GM18498 (cell line): ENCODE measurements at regions not wholly inside any gene's neighbourhood (a gene's known extent, or its start where the extent isn't known, plus 50 kb on each side); places are given as distances from the start of the nearest gene placed in this dataset.
"Not testable (repeated sequence)": the region's sequence is repeated elsewhere in the genome, so short reads cannot be mapped to it uniquely, and the experiment has no call there.

Source experiments
- ATAC-seq: cut with Tn5 transposase; IDR thresholded peaks from one replicate; pipeline ENCODE4 v1.9.1; 2021; ENCODE audit warnings: mild to moderate bottlenecking, moderate library complexity; ENCODE audit not compliant: unreplicated experiment

GRCh38 chr13:86920961-86921360 lies 750.2 kb upstream of the SLITRK5 start:
- no peak for ATAC-seq

GRCh38 chr13:86922936-86923335 lies 748.2 kb upstream of the SLITRK5 start:
- no peak for ATAC-seq

GRCh38 chr13:86926916-86927315 lies 744.3 kb upstream of the SLITRK5 start:
- ATAC-seq, result not testable (repeated sequence)

- no peak for ATAC-seq
Measured at GRCh38 chr13:86932776-86933334, 738.3 kb upstream of the SLITRK5 start.

GRCh38 chr13:86933676-86934075 lies 737.5 kb upstream of the SLITRK5 start:
- ATAC-seq, result no peak

GRCh38 chr13:86937316-86937715 lies 733.9 kb upstream of the SLITRK5 start:
- no peak for ATAC-seq

GRCh38 chr13:86945584-86945983 lies 725.6 kb upstream of the SLITRK5 start:
- ATAC-seq, result no peak

GRCh38 chr13:86946734-86947133 lies 724.4 kb upstream of the SLITRK5 start:
- no peak for ATAC-seq

GRCh38 chr13:86954341-86954740 lies 716.8 kb upstream of the SLITRK5 start:
- ATAC-seq, result no peak

- no peak for ATAC-seq
Measured at GRCh38 chr13:86960876-86961275, 710.3 kb upstream of the SLITRK5 start.

- ATAC-seq, result no peak
Measured at GRCh38 chr13:86974251-86974994, 696.7 kb upstream of the SLITRK5 start.

GRCh38 chr13:86974995-86975328 lies 696.2 kb upstream of the SLITRK5 start:
- ATAC-seq, result no peak

- no peak for ATAC-seq
Measured at GRCh38 chr13:86976521-86977324, 694.4 kb upstream of the SLITRK5 start.

GRCh38 chr13:86986448-86986847 lies 684.7 kb upstream of the SLITRK5 start:
- ATAC-seq, result no peak

GRCh38 chr13:86992251-86992650 lies 678.9 kb upstream of the SLITRK5 start:
- no peak for ATAC-seq

GRCh38 chr13:87003265-87003664 lies 667.9 kb upstream of the SLITRK5 start:
- ATAC-seq, result no peak

GRCh38 chr13:87005511-87005910 lies 665.7 kb upstream of the SLITRK5 start:
- no peak for ATAC-seq

- no peak for ATAC-seq
Measured at GRCh38 chr13:87035526-87035925, 635.6 kb upstream of the SLITRK5 start.

- ATAC-seq, result no peak
Measured at GRCh38 chr13:87042946-87043345, 628.2 kb upstream of the SLITRK5 start.

- no peak for ATAC-seq
Measured at GRCh38 chr13:87052731-87053130, 618.4 kb upstream of the SLITRK5 start.

GRCh38 chr13:87057807-87058520 lies 613.2 kb upstream of the SLITRK5 start:
- no peak for ATAC-seq
